ENCODE measurements at regions not wholly inside any gene's neighbourhood (a gene's known extent, or its start where the extent isn't known, plus 50 kb on each side); places are given as distances from the start of the nearest gene placed in this dataset.

DNA sequence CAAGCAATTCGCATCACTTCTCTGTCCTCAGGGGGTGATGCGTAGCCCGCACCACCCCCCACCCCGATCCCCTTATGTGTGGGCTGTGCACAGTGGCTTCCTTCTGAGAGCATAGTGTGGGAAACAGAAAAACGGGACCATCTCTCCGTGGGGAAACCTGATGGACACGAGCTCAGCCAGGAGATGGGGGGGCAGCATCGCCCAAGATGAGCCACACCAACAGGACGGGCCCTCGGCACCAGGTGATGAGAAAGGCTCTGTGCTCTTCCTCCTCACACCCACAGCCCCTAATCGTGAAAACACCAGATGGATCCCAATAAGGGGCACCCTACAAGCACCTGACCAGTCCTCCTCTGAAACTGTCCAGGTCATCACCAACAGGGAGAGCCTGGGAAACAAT, 153.6 kb downstream of the SHANK2 start:
- H3K9me3 ChIP-seq, result no peaks in the 10 kb centered on the region
- H3K27me3 ChIP-seq, result no peaks in the 10 kb centered on the region
- intact Hi-C loops (cut with DNase I), result no loop called here
- DNase-seq, result no peak
- no peak overlapping the region for H3K4me3 ChIP-seq
- WGBS, 2 donors, result 82 to 85% methylated on average over 11 of the region's 11 CpGs
- H3K36me3 ChIP-seq (replicated peaks in 1 of 2; ENCODE audit: insufficient read depth in 1 of 2, low read depth in 2 of 2), result peaks cover 0 to 4% of the 10 kb centered on the region in 2 donors
- no peak for ATAC-seq
- no peak overlapping the region for H3K27ac ChIP-seq
- peaks cover 4% of the 10 kb centered on the region for H3K4me1 ChIP-seq
- TF ChIP-seq POLR2A (IDR thresholded peaks at IDR 0.05), result no peak
- TF ChIP-seq, protein P1, sequence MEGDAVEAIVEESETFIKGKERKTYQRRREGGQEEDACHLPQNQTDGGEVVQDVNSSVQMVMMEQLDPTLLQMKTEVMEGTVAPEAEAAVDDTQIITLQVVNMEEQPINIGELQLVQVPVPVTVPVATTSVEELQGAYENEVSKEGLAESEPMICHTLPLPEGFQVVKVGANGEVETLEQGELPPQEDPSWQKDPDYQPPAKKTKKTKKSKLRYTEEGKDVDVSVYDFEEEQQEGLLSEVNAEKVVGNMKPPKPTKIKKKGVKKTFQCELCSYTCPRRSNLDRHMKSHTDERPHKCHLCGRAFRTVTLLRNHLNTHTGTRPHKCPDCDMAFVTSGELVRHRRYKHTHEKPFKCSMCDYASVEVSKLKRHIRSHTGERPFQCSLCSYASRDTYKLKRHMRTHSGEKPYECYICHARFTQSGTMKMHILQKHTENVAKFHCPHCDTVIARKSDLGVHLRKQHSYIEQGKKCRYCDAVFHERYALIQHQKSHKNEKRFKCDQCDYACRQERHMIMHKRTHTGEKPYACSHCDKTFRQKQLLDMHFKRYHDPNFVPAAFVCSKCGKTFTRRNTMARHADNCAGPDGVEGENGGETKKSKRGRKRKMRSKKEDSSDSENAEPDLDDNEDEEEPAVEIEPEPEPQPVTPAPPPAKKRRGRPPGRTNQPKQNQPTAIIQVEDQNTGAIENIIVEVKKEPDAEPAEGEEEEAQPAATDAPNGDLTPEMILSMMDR (IDR thresholded peaks at IDR 0.05), result no peak

DNA sequence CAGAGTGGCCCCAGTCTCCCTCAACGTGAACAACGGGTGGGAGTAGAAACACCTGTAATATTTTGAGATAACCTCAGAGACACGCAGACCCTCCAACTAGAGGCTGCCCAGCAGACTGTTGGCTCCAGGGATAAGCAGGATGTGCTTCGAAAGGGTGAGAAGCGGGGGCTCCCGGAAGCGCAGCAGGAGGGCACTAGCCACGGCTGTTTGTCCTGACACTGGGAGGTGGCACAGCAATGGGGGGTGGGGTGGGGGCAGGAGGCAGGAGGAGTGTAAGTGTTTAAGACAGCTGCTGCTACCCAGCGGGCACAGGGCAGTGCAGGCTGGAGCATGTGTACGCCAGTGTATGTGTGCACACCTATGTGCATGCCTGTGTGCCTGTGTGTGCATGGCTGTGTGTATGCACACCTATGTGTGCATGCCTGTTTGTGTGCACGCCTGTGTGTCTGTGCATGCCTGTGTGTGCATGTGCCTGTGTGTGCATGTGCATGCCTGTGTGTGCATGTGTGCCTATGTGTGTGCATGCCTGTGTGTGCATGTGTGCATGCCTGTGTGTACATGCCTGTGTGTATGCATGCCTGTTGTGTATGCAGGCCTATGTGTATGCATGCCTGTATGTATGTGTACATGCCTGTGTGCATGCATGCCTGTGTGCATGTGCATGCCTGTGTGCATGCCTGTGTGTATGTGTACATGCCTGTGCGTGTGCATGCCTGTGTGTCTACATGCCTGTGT, 154.7 kb downstream of the SHANK2 start:
- H3K4me3 ChIP-seq, result no peak overlapping the region
- no peaks in the 10 kb centered on the region for H3K27me3 ChIP-seq
- no peaks in the 10 kb centered on the region for H3K4me1 ChIP-seq
- no peak overlapping the region for H3K27ac ChIP-seq
- ATAC-seq (no peak), DNase-seq (no peak)
- TF ChIP-seq, protein P1 (IDR thresholded peaks at IDR 0.05), result no peak
- TF ChIP-seq POLR2A (IDR thresholded peaks at IDR 0.05), result no peak
- WGBS, 2 donors, result 79 to 89% methylated on average over 11 to 12 of the region's 12 CpGs
- no peaks in the 10 kb centered on the region for H3K9me3 ChIP-seq
- intact Hi-C loops (cut with DNase I), result no loop called here
- peaks cover 0 to 6% of the 10 kb centered on the region in 2 donors for H3K36me3 ChIP-seq (replicated peaks in 1 of 2; ENCODE audit: insufficient read depth in 1 of 2, low read depth in 2 of 2)

DNA sequence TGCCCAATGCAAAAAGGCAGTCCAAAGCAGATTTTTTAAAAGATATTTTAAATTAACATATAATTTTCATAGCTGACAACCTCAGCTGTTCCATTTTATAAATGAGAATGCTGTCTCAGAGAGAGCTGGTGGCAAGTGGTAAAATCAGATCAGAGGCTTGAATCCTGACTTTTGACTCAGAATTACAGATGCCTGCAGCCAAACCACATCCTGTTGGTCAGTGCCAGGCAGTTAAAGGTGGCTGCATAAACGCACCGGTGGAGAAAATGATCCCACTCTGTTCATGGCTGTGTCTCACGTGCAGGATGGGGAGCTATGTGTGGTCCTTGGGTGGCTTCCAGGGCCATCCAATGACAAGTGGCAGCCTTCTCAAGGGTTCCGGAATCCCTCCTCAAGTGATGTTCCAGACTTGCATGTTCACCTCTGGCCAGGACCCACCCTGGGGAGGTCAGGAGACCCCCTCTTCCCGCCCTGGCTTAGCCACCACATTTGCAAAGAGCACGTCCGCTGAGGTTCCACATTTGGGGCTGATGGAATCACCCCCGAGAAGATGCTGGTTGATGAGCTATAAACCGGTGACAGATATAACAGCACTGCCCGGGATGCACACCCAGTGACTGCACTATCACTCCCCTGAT, 155.5 kb downstream of the SHANK2 start:
- intact Hi-C loops (cut with DNase I), result no loop called here
- DNase-seq, result no peak

DNA sequence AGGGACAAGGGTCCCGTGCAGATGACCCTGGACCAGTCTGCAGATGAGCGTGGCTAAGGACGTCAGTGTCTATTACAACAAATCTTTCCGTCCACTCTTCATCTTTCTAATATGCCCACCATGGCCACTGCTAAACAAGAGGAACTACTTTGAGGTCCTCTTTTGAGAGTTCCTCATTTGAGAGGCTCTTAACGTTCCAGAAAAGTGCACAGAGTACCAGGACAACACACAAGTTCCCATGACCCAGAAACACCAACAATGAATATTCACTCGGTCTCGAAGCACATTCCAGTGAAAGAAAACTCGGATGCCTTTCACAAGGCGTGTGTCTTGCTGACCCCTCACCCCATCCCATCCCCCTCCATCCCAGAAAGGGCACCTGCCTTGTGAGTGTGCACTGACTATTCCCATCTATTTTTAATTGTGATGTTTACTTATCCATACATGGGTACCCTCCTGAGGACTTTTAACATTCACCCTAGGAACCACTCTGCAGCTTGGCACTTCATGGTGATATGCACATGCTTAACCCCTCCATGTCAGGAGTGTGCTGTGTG, 157.0 kb downstream of the SHANK2 start:
- Histone ChIP-seq H3K4me3 (no peak overlapping the region), H3K27ac (no peak overlapping the region), H3K9me3 (no peaks in the 10 kb centered on the region), H3K4me1 (no peaks in the 10 kb centered on the region), H3K36me3 (replicated peaks in 1 of 2; ENCODE audit: insufficient read depth in 1 of 2, low read depth in 2 of 2) (peaks cover 0 to 15% of the 10 kb centered on the region in 2 donors), H3K27me3 (no peaks in the 10 kb centered on the region)
- WGBS, 2 donors, result 77 to 89% methylated on average over 9 of the region's 9 CpGs
- TF ChIP-seq, protein P1 (IDR thresholded peaks at IDR 0.05), result no peak
- no peak for TF ChIP-seq POLR2A (IDR thresholded peaks at IDR 0.05)
- intact Hi-C loops (cut with DNase I), result no loop called here
- ATAC-seq (no peak), DNase-seq (no peak)

More for the DNA sequence above, 155.5 kb downstream of the SHANK2 start:
- H3K27ac ChIP-seq, result no peak overlapping the region
- ATAC-seq, result no peak
- no peaks in the 10 kb centered on the region for H3K4me1 ChIP-seq
- 59 to 77% methylated on average over 3 to 10 of the region's 10 CpGs for WGBS, 2 donors
- peaks cover 0 to 11% of the 10 kb centered on the region in 2 donors for H3K36me3 ChIP-seq (replicated peaks in 1 of 2; ENCODE audit: insufficient read depth in 1 of 2, low read depth in 2 of 2)
- TF ChIP-seq, protein P1 (IDR thresholded peaks at IDR 0.05), result no peak
- no peak for TF ChIP-seq POLR2A (IDR thresholded peaks at IDR 0.05)
- H3K9me3 ChIP-seq, result no peaks in the 10 kb centered on the region
- no peak overlapping the region for H3K4me3 ChIP-seq
- no peaks in the 10 kb centered on the region for H3K27me3 ChIP-seq
